ENCODE measurements at regions not wholly inside any gene's neighbourhood (a gene's known extent, or its start where the extent isn't known, plus 50 kb on each side); places are given as distances from the start of the nearest gene placed in this dataset.

DNA sequence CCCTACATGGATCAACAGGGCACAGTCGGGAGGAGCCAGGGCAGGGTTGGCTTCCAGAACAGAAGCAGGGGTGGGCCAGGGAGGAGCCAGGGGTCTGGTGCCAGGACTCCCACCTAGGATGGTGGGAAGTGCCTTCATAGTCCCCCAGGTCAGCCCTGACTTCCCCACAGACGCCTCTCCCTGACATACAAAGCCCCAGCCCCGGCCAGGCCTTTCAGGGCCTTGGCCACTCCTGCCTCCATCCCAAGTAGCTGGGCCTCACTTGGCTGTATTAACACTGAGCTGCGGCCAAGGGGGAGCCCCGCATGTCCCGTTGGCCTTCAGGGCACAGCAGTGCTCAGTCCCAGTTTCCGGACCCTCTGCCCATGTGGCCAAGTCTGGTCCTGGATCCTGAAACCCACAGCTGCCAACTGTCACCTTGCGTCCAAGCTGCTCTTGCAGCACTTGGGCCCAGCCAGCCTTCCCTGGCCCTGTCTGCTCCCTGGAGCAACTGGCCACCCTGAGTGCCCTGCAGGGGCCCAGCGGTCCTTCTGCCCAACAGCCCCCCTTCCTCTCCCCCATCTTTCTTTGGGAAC lies 627.8 kb downstream of the MATN1 start:
- TF ChIP-seq GATA2 (IDR thresholded peaks at IDR 0.05; ENCODE audit: low read depth, low read length) (no peak), GATA3 (IDR thresholded peaks at IDR 0.05; ENCODE audit: low read depth, low read length) (no peak)

All from SH-SY5Y (cell line).